ENCODE measurements at regions not wholly inside any gene's neighbourhood (a gene's known extent, or its start where the extent isn't known, plus 50 kb on each side); places are given as distances from the start of the nearest gene placed in this dataset.

DNA sequence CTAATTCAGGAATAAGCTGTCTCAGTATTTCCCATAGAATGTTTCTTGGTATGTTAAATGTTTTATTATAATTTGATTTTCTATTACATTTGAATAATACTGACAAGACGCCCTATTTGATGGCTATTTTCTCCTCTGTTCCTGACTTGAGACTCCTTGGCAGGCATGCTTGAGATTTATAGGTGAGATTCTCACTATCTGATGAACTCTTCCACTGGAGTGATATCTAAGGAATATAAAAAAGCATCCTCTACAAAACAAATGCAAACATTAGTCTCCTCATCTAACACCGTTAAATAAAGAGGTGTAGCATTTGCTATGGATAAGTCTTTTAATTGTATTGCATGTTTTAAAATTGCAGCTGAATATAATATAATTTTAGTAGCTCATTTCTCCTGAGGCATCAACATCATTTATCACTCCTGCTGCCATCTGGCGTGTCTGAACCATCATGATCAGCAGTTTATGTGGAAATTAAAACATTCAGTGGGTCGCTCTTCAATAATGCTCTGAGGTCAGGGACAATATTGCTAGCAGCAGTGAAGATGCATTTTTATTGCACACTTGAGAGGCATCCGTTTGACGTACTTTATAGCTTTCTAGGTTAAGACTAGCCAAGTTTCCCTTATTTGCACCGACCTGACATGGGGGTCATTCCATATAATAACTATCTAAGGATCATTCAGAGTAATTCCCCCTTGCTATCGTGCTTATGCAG is 210.4 kb upstream of the GALNTL6 start:
- no peaks in the 10 kb centered on the region for H3K36me3 ChIP-seq (ENCODE audit: control insufficient read depth, insufficient read depth, low read length)
- no peak overlapping the region for H3K4me3 ChIP-seq (ENCODE audit: low read depth, low read length)
- DNase-seq (ENCODE audit: low read depth), result no peak
- H3K27me3 ChIP-seq (ENCODE audit: control insufficient read depth, insufficient read depth, low read length), result no peaks in the 10 kb centered on the region
- TF ChIP-seq, protein P1, sequence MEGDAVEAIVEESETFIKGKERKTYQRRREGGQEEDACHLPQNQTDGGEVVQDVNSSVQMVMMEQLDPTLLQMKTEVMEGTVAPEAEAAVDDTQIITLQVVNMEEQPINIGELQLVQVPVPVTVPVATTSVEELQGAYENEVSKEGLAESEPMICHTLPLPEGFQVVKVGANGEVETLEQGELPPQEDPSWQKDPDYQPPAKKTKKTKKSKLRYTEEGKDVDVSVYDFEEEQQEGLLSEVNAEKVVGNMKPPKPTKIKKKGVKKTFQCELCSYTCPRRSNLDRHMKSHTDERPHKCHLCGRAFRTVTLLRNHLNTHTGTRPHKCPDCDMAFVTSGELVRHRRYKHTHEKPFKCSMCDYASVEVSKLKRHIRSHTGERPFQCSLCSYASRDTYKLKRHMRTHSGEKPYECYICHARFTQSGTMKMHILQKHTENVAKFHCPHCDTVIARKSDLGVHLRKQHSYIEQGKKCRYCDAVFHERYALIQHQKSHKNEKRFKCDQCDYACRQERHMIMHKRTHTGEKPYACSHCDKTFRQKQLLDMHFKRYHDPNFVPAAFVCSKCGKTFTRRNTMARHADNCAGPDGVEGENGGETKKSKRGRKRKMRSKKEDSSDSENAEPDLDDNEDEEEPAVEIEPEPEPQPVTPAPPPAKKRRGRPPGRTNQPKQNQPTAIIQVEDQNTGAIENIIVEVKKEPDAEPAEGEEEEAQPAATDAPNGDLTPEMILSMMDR (IDR thresholded peaks at IDR 0.05; ENCODE audit: insufficient read depth, low read length, severe bottlenecking), result no peak
- no peak for FAIRE-seq

DNA sequence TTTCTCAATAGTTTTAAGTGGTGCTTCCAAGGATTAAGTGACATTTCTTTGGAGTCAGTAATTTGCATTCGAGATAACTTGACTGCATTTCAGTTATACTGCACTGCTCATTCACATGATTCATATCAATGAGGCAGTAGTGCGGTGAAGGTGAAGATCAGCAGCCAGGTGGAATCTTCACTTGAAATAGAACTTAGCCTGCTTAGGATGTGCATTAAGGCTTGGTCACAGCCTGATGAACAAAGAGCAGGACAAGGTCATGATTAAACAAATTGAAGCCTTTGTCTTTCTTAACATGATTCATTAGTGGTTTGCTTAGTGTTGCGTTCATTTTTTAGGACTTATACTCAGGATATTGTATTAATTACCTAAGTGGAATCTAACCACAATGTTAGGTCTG is 212.1 kb upstream of the GALNTL6 start:
- DNase-seq (ENCODE audit: low read depth), result no peak
- H3K27me3 ChIP-seq (ENCODE audit: control insufficient read depth, insufficient read depth, low read length), result no peaks in the 10 kb centered on the region
- FAIRE-seq, result no peak
- no peaks in the 10 kb centered on the region for H3K36me3 ChIP-seq (ENCODE audit: control insufficient read depth, insufficient read depth, low read length)
- no peak overlapping the region for H3K4me3 ChIP-seq (ENCODE audit: low read depth, low read length)
- TF ChIP-seq, protein P1 (IDR thresholded peaks at IDR 0.05; ENCODE audit: insufficient read depth, low read length, severe bottlenecking), result no peak

DNA sequence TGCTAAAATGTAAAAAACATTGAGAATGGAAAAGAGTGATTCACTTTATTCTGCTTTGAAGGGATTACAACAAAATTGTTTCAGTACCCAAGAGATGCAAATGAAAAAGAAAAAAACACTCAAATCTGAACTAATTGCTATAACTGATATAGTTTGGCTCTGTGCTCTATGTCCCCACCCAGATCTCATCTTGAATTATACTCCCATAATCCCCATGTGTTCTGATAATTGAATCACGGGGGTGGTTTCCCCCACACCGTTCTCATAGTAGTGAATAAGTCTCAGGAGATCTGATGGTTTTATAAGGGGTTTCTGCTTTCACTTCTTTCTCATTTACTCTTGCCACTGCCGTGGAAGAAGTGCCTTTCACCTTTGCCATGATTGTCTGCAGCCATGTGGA is 213.6 kb upstream of the GALNTL6 start:
- DNase-seq (ENCODE audit: low read depth) (no peak), FAIRE-seq (no peak)
- no peaks in the 10 kb centered on the region for H3K27me3 ChIP-seq (ENCODE audit: control insufficient read depth, insufficient read depth, low read length)
- TF ChIP-seq, protein P1 (IDR thresholded peaks at IDR 0.05; ENCODE audit: insufficient read depth, low read length, severe bottlenecking), result no peak
- H3K36me3 ChIP-seq (ENCODE audit: control insufficient read depth, insufficient read depth, low read length), result no peaks in the 10 kb centered on the region
- H3K4me3 ChIP-seq (ENCODE audit: low read depth, low read length), result no peak overlapping the region

DNA sequence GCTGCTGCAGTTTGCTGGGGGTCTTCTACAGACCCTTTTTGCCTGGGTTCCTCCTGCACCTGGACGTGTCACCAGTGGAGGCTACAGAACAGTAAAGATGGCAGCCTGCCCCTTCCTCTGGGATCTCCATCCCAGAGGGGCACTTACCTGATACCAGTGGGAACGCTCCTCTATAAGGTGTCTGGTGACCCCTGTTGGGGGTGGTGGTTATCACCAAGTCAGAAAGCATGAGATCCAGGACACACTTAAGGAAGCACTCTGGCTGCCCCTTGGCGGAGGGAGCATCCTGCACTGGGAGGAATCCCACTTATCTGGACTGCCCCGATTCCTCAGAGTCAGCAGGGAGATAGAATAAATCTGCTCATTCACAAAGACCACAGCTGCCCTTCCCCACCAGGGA is 218.9 kb upstream of the GALNTL6 start:
- TF ChIP-seq, protein P1 (IDR thresholded peaks at IDR 0.05; ENCODE audit: insufficient read depth, low read length, severe bottlenecking), result no peak

DNA sequence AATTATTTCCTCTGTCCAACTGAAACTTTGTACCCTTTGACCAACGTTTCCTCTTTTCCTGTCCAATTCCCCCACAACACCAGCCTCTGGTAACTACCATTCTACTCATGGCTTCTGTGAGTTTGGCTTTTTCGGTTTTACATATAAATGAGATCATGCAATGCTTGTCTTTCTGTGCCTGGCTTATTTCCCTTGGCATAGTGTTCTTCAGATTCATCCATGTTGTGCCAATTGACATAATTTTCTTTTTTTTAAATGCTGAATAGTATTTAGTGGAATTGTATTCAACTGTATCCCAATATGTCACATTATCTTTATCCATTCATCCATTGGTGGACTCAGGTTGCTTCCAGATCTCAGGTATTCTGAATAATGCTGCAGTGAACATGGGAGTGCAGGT is 222.5 kb upstream of the GALNTL6 start:
- Histone ChIP-seq H3K36me3 (ENCODE audit: control insufficient read depth, insufficient read depth, low read length) (no peaks in the 10 kb centered on the region), H3K4me3 (ENCODE audit: low read depth, low read length) (no peak overlapping the region), H3K27me3 (ENCODE audit: control insufficient read depth, insufficient read depth, low read length) (no peaks in the 10 kb centered on the region)
- TF ChIP-seq, protein P1 (IDR thresholded peaks at IDR 0.05; ENCODE audit: insufficient read depth, low read length, severe bottlenecking), result no peak
- FAIRE-seq (no peak), DNase-seq (ENCODE audit: low read depth) (no peak)

More for the DNA sequence above, 218.9 kb upstream of the GALNTL6 start:
- Histone ChIP-seq H3K27me3 (ENCODE audit: control insufficient read depth, insufficient read depth, low read length) (no peaks in the 10 kb centered on the region), H3K36me3 (ENCODE audit: control insufficient read depth, insufficient read depth, low read length) (no peaks in the 10 kb centered on the region), H3K4me3 (ENCODE audit: low read depth, low read length) (no peak overlapping the region)
- FAIRE-seq (no peak), DNase-seq (ENCODE audit: low read depth) (no peak)

DNA sequence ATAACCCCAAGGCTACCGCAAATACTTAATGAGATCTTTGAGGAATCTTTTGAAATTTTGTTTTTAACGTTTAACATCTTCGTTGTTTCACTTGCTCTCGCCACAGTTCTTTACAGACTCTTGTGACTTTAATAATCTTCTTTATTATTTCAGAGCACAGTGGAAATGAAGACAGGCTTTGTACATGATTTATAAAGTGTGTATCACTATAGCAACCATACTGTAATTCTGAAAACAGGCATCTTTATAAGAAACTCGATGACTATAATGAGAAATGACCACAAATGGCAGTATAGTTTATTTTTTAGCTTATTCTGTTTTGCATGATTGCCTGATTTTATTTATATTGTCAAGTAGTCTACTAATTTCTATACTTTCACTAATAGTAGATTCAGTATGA is 224.4 kb upstream of the GALNTL6 start:
- DNase-seq (ENCODE audit: low read depth) (no peak), FAIRE-seq (no peak)
- H3K36me3 ChIP-seq (ENCODE audit: control insufficient read depth, insufficient read depth, low read length), result no peaks in the 10 kb centered on the region
- H3K27me3 ChIP-seq (ENCODE audit: control insufficient read depth, insufficient read depth, low read length), result no peaks in the 10 kb centered on the region
- H3K4me3 ChIP-seq (ENCODE audit: low read depth, low read length), result no peak overlapping the region
- TF ChIP-seq, protein P1 (IDR thresholded peaks at IDR 0.05; ENCODE audit: insufficient read depth, low read length, severe bottlenecking), result no peak

All from bronchial epithelial cell (primary cell).